RPMI8226 (cell line): ENCODE measurements at regions not wholly inside any gene's neighbourhood (a gene's known extent, or its start where the extent isn't known, plus 50 kb on each side); places are given as distances from the start of the nearest gene placed in this dataset.

Experiments used
- DNase-seq: peaks from one replicate; pipeline ENCODE4 v3.0.0-alpha.2; 2015

DNA sequence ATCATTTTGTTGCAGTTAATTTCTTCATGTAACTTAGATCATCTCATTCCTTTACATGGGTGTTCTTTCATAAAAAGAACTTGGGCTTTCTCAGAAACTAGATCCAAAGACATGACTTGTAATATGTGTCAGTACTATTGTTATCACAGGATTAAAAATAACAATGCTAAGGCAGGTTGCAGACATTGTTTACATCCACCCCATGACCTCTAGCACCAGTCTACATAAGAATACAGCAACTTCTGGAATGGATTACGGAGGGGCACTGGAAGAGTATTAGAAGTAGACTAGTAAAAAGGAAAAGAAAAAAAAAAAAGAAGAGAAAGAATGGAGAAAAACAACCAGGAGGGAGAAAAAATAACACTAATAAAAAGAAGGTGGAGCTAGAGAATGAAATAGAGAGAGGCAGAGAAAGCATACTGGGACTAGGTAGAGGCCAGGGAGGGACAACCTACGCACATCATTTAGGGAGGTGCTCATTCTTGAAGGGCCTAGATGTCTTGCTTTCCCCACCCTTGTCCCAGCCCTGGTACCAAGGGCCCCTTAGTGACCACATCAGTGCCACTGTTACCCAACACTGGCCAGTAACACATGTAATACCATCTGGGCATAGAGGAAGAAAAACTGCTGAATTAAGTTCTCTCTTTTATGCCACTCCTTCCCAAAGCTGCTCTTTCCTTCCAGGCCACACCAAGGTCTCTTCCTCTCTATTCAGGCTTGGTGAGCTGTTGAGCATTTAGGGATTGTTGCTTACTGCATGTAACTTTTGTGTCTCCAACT, 70.6 kb upstream of the KLF7 start:
- no peak for DNase-seq

GRCh38 chr2:207238831-207239701, 73.3 kb upstream of the KLF7 start:
- no peak for DNase-seq

GRCh38 chr2:207239754-207240494, 74.2 kb upstream of the KLF7 start:
- no peak for DNase-seq

DNA sequence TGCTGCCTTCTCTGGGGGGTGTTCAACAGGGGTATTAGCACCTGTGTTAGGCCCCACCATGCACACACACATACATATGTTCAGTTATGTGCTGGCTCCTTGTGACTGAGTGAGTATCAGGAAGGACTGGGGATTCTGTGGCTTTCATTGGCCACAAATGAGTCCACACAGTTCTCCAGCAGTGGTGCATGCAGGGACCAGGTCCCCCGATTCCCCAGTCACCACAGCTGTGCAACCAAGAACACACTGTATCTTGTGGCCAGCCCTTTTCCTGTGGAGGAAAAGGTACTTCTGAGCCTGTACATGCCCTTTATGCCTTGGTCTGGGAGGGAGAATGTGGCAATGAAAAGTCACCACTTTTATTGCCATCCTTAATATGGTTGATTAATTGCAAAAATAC, 74.9 kb upstream of the KLF7 start:
- no peak for DNase-seq

DNA sequence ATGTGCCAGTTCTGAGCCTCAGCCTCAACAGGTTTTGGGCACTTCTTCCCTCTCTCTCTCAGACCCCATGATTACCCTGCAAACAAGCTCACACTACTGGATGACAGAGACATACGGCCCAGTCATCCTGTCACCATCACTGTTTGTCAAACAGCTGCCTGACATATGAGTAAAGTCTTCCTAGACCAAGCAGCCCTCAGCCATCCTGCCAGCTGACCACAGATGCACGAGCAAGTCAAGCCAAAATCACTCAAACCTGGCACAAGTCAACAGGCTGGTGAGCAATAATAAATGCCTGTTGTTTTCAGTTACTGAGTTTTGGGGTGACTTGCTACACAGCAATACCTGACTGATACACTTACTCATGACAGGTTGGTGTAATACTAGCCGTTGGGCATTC, 75.5 kb upstream of the KLF7 start:
- DNase-seq: no peak

DNA sequence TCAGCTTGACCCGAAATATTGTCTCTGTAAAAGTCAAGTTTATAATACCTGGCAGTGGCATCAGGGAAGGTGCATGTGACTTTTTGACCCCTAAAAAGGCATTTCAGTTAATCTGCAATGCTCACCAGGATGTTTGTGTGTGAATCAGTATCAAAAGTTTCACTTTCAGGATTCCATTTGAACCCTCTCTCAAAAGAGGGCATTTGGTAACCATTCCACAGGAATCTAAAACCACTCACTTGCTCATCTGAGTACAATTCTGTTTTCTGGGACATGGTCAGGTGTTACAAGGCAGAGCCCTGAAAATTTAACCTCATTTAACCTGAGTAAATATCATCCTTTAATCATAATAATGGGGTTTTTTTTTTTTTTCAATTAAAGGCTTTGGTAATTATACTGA, 77.9 kb upstream of the KLF7 start:
- DNase-seq: no peak

DNA sequence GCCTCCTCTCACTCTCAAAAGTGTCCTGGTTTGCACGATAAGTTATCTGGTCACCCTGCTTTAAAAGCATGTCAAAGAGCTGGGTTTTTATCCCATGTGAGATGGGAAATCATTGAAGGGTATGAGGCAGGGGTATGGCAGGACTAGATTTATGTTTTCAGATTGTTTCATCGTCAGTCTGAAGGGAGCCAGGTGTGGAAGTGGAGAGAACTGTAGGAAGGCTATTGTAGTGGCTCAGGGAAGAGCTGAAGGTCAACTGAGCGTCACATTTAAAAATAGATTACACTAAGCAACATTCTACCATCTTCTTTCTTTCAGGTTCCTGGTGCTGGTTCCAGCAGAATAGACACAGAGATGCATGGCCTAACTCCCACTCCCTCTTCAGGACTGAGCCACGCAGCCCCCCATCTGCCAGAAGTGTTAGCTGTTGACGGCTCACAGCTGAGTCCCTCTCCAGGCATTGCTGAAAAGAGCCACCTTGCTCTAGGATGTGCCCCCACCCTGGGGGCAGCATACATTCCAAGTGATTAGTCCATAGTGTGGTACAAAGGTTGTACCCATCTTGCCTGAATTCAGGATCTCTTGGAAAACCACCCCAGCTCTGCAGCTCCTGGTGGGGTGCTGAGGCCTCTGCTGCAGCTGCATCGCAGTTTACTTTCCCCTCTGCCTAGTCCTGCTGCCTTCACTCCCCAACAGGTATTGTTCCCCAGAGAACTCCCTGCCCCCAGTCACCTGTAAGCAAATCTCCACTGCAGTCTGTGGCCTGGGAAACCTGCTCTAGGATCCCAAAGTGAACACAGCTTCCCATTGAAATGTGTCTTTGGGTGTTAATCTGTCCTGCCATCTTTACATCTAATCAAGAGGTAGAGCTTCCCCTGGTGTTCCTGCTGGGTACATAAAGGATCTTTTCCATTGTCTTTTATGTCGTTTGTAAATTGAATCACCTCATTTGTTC, 79.5 kb upstream of the KLF7 start:
- DNase-seq: no peak

DNA sequence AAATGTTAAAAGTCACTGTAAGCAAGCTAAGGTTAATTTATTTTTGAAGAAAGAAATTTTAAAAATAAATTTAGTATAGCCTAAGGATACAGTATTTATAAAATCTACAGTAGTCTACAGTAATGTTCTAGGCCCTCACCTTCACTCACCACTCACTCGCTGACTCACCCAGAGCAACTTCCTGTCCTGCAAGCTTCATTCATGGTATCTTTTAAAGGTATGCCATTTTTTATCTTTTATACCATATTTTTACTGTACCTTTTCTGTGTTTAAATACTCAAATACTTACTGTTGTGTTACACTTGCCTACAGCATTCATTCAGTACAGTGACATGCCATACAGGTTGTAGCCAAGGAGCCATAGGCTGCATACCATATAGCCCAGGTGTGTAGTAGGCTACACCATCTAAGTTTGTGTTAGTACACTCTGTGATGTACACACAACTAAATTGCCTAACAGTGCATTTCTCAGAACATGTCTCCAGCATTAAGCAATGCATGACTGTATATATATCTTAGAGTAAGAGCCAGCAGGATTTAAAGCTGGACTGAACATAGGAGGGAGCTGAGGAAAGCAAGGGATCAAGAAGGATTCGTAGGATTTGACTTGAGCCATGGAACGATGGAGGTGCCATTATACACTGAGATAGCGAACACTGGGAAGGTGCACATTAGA, 83.1 kb upstream of the KLF7 start:
- DNase-seq: no peak

- DNase-seq: no peak
Observed at GRCh38 chr2:207251022-207251421, 85.3 kb upstream of the KLF7 start.

DNA sequence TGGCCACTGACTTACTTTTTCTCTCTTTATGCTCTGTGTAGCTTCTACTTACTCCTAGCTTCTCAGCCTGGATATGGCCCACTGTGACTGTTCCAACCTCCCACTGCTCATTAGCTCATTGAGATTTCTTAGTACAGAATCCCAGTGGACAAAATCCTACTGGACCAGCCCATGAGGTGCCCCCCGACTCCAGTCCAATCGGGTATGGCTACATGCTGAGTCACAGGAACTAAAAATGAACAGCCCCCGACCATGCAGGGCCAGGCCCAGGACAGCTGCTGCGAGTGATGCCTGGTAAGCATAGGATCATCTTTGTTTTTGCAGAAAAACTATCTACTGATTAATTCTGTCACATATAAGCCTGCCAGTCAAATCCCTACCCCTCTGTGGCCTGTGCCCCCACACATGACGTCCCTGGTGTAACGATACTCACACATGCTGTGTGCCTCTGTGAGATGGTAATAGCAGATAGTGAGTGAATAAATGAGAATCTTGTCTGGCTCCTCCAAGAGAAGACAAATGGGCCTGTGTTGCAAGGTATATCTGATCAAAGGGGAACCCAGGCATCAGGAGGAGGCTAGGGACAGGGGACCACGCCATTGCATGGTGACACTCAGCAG, 85.9 kb upstream of the KLF7 start:
- DNase-seq: no peak

GRCh38 chr2:207252416-207252815, 86.7 kb upstream of the KLF7 start:
- DNase-seq: no peak

DNA sequence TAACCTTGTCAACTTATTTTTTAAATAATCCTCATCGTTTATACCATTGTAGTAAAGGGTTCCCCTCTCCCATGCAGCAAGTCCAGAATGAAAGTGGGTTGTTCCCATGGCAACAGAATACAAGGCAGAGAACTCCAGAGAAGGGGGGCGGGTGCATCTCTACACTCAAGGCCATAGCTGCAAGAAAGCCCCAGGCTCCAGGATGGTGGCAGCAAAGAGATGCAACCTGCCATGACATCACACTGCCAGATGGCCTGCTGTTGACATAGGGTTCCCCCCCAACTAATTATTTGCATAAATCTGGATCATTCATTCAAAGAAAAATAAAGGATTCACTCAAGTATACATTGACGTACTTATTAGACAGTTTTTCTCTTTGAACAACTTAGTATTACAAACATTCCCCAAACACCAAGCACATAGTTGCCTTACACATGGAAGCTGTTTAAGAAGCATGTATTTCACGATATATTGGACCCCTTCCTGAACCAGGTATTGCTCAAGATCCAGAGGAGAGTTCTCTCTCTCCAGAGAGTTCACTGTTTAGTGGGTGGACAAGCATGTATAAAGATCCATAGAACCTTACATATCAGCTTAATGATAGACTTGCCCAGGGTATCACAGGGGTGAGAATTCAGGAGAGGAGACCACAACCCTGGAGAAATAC, 87.4 kb upstream of the KLF7 start:
- no peak for DNase-seq

GRCh38 chr2:207253666-207254345, 88.1 kb upstream of the KLF7 start:
- no peak for DNase-seq

DNA sequence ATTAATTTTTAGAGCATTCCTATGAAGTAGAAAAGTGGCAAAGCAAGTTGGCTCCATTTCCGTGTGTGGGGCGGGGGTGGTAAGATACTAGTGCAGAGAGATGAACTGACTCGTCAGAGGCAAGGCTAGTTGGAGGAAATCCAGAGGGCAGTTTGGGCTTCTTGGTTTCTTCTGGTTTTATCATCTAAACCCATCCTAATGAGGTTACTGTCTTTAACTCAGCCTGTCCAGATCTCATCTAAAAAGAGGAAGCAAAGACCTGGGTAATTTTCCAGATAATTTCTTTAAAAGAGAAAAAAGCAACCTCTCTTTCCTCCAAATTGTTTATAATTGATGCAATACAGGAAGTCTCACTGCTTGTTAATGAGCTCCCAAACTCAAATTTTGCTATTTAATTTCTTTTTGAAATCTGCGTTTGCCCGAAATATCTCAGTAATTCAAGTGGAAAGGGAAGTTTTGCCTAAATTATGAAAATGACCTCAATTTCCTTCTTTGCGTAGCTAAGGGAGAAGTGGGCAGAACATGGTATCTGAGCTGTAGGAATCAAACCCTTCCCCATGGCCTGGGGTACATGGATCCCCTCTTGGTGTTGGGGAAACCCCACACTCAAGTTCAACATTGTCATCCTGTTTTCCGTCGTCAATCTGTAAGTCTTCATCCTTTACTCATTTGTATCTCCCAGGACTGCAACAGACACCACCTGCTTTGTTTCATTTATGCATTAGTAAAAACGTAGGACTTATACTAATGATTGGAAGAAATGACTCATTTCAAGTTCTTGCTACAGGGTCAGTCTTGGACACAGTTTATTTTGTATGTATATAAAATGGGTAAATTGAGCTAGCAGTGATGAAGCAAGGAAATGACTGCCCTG, 89.1 kb upstream of the KLF7 start:
- DNase-seq: peak; percentile 23

GRCh38 chr2:207255565-207256470, 90.1 kb upstream of the KLF7 start:
- no peak for DNase-seq

DNA sequence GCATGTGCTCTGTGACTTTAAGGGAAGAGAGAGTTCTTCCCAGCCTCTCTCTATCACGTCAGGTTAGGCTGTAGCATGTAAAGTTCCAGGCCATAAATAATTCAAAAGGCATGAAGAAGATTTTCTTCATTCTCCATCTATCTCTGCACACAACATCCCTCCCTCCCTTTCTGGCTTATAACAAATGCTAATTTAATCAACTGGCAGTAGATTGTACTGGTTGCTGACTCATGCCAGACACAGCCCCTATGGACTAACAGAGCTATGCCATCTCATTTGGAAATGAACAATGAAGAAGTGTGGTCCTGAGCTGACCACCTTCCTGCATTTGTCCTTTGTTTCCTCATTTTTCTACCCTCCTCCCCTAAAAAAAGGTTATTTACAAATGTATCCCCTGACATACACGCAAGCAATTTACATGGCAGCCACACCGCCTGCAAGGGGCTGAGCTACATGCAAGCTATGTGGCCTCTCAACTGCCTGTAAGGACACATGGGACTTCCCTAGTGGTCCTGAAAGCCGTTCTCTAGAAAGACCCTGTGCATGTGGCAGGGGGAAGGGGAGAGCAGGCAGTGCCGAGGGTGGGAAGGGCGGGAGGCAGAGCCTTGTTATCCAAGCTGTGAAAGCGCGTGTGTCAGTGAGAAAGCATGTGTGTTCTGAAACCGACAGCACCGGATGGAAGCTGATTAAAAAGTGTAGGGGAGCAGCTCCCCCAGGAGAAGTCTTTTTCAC, 90.9 kb upstream of the KLF7 start:
- DNase-seq: no peak
